T-helper 9 cell (primary cell): ENCODE measurements at regions not wholly inside any gene's neighbourhood (a gene's known extent, or its start where the extent isn't known, plus 50 kb on each side); places are given as distances from the start of the nearest gene placed in this dataset.
"Not testable (repeated sequence)": the region's sequence is repeated elsewhere in the genome, so short reads cannot be mapped to it uniquely, and the experiment has no call there.

Experiments
- DNase-seq: peaks from one replicate; pipeline ENCODE4 v3.0.0-alpha.2; 2020

DNA sequence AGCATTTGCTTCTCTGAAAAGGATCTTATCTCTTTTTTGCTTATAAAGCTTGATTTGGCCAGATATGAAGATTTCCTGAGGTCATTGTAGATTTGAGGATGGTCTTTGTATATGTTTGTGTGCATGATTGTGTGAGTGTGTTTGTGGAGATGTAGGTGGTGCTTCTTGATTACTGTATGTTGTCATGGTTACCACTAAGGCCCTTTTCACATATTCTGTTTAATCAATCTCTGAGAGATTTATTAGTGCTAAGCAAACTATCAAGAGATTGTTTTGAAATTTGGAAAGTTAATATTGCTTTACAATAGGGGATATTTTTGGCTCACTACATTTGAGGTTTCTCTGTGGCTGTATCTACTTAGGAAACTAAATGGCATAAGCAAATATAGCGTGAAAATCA is 191.7 kb downstream of the S1PR1 start:
- no peak for DNase-seq

DNA sequence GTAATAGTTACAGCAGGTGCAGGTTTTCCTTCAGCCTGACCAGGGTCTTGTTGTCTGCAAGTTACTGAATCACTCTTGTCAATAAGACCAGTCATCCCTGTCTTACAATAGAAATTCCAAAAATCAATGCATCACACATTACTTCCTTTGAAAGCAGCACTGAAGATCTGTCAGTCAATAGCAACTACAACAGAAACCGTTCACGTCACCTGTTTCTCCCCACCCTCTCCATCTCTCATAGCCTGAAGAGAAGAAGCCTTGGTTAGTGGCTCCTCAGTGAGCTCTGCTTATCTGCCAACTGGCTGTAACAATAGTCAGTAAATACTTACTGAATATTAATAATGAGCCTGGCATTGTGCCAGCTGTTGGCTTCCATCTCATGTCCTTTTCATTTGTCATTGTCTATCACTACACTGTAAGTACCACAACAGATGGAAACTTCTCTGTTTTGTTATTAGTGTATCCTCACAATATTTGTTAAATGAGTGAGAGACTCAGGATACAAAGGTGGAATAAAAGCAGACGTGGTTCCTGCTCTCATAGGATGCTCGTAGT is 195.2 kb downstream of the S1PR1 start:
- DNase-seq = no peak

DNA sequence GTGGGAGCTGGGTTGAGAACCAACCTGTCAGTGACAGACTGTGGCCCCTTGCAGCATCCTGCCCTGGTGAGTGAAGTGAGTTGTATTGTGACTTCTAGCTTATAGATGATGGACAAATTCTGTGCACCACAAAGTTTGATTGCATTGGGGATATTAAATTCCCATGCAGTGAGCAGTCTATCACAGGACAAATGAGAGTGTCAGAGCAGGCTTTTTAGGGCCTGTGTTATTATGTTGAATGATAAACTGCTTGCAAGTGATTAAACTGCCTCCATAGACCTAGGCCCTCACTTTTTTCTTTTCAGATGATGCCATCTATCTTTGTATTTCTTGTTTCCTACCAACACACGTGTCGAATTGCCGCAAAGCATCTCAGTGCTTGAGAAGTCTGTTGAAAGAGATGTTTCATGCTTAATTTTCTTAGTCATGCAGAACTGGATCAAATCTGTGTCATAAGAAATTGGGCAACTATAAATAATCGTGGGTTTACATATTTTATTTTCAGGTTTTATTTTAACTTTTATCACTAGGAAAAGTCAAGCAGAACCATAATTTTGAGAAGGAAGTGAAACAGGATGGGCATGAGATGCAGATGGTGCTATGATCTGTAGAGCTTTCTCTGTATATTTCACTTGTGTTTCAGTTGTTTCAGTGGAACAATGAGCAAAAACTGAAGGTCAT is 199.2 kb downstream of the S1PR1 start:
- DNase-seq = no peak

DNA sequence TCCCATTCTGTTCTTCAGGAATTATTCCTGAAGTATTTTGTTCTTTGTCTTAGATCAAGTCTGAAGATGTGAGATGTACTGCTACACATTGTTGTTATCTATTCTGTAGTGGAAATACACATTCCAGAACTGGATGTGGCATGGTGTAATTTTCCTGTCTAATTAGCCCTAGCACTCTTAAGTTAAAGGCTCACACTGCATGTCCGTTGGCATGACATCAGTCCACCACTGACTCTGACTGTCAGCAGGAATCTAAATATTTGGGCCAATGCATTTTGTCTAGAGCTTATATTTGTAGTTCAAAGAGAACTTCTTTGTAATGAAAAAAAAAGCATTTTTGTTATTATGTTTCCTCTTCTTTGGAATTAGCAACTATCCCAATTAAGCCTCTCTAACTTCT is 201.0 kb downstream of the S1PR1 start:
- no peak for DNase-seq

DNA sequence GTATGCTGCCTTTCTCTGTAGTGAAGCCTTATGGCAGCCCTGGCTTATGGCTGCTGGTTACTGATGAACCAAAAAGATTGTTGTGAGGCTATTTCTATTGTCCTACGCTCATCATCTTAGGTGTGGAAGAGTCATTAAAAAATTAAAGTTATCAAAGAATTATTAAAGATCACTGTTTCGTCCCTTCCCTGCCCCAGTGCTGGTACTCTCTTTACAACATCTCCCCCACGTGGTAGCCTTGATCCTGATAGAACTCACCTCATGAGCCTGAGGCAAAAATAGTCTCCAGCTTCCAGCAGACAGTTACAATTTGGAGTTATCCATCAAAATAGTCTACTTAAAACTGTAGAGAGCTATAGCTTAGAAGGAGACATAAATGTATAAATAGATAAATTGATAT is 201.5 kb downstream of the S1PR1 start:
- DNase-seq = no peak

DNA sequence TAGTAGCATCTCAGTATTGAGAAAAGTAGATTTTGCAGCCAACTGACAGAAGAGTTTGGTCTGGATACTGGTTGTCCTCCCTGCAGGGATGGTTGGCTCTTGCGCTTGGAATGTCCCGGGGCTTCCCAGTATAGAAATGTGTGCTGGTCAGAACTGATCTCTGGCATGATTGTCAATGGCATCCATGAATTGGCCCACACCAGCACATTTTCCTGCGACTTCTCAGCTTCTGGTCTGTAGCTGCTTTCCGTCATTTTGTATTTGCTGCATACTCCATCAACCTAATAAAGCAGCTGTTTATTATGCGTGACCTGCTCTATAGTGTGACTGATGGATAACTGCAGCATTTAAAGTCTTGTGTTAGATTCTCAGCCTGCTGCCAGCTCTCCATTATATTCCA is 203.7 kb downstream of the S1PR1 start:
- no peak for DNase-seq

DNA sequence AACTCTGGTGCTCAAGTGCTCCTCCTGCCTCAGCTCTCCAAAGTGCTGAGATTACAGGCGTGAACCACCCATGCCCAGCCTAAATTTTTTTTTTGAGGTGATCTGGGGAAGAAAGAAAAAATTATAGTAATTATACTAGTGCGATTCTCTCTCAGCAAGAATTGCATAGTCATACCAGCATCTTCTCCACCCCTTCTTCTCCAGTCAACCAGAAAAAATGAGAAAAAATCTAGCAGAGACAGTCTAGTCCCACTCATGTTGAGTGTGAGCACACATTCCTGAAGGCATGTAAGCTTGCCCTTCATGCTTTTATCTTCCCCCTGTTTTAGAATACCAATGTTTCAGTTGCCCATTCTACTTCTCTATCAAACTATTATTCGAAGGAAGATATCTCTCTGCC is 207.6 kb downstream of the S1PR1 start:
- no peak for DNase-seq

DNA sequence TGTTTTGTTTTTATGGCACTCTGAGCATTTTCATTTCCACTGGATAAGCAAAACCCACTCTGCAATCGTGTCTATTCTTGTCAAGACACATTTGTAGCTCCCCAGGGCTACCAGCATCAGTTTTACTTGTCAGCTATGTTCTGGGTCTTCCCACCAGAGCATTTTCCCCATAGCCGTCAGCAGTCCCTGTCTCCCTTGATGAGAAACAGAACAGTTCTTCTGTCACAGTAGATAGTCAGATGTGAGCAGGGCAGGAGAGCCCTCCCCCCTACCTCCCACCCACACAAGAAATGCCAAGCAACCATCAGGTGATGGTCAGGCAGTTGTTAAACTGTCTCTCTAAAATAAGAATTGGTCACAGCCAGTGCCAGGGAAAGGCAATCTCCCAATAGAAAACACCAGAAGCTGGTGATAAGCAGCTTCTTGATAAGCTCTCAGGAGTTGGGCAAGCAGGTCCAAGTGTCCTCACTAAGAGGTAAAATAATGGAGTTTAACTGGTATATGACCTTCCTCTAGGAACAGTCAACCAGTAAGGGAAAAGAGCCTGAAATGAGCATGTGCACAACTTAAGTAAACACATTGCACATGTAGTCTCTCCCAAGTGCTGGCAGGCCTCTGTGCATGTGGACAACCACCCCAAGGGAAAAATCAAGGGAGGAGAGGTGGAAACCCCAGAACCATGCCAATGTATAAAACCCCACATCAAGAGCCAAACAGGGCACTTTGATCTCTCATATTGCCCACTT is 208.2 kb downstream of the S1PR1 start:
- DNase-seq = no peak

DNA sequence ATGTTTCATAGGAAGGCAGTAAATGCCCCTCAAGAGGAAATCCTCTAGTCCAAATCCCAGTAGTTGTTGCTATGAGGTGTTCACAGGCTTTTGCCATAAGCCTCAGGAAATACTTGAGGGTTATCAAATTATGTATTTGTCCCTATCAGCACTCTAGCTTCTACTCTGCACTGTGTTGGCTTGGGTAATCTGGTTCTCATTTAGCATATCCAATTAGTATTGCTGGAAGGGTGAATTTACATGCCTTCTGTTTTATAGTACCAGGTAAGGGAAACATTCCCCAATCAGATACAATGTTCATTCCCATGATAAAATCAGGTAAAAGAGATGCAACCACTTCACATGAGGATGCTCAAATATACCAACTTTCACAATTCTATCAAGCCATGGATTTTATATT is 211.2 kb downstream of the S1PR1 start:
- no peak for DNase-seq

DNA sequence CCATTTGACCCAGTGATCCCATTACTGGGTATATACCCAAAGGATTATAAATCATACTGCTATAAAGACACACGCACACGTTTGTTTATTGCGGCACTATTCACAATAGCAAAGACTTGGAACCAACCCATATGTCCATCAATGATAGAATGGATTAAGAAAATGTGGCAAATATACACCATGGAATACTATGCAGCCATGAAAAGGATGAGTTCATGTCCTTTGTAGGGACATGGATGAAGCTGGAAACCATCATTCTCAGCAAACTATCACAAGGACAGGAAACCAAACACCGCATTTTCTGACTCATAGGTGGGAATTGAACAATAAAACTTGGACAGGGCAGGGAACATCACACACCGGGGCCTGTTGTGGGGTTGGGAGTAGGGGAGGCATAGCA is 213.9 kb downstream of the S1PR1 start:
- not testable (repeated sequence) for DNase-seq

DNA sequence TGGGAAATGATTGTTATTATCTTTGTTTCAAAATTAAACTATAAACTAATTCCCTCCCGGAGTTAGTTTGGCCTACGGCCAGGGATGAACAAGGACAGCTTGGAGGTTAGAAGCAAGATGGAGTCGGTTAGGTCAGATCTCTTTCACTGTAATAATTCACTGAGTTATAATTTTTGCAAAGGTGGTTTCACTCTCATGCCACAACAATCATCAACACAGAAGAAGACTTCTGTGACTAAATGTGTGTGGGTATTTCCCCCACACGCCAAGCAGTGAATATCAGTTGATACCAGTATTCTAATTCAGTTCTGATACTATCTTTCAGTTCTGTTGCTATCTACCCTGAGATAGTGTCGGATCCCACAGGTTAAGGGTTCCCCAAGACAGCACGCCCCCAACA is 215.1 kb downstream of the S1PR1 start:
- DNase-seq = no peak

DNA sequence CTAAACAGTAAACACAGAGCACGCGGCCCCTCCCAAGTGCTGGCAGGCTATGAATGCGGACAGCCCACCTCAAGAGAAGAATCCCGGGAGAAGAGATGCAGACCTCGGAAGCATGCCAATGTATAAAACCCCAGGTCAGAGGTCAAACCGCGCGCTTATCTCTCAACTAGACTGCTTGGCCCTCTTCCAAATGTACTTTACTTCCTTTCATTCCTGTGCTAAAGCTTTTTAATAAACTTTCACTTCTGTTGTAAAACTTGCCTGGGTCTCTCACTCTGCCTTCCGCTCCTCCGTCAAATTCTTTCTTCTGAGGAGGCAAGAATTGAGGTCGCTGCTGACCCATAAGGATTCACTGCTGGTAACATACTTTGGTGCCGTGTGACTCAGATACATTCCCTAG is 216.0 kb downstream of the S1PR1 start:
- DNase-seq = no peak

DNA sequence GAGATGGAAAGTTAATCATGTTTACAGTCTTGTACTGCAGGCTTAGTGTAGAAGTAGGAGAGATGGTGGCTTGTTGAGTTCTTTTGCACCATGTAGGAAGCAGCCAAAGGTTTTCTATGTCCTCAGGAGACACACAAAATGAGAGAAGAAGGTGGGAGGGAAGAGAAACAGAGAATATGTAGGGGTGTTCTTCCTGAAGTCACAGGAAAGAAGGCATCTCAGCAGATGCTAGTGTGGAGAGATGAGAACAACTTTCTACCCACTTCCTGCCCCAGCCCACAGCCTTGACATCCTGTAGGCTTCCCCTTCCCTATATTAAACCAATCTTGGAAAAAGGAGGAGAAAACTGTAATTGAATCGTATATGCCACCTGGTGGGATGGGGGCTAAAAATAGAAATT is 217.0 kb downstream of the S1PR1 start:
- no peak for DNase-seq

DNA sequence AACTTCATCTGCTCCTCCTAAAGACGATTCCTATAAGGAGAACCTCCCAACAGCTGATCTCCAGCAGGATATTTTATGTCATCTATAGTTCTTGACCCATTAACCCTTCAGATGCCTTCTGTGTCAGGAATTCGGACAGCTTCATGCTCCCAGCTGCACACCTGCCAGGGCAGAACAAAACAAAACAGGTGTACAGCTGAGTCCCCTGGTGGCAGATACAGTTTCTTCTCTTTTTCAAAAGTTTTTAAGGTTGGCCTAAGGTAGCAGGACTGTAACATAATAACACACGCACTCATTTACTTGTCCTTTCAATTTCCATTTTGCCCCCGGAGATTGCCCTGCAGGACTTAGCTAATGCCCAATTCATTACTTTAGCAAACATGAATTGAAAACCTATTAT is 218.3 kb downstream of the S1PR1 start:
- DNase-seq = no peak

DNA sequence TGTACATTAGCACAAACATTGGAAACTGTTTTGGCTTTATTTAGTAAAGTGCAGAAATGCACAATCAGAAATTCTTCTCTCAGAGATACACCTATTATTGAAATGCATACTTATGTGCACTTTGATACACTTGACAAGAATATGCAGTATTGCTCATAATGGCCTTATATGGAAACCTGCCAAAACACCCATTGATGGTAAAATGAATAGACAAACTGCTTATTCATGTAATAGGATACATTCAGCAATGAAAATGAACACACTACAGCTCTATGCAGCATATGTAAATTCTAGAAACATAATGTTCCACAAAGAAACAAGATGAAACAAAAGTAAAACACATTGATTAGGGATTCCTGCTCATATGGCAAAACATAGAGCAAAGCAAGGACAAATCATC is 223.9 kb downstream of the S1PR1 start:
- no peak for DNase-seq

DNA sequence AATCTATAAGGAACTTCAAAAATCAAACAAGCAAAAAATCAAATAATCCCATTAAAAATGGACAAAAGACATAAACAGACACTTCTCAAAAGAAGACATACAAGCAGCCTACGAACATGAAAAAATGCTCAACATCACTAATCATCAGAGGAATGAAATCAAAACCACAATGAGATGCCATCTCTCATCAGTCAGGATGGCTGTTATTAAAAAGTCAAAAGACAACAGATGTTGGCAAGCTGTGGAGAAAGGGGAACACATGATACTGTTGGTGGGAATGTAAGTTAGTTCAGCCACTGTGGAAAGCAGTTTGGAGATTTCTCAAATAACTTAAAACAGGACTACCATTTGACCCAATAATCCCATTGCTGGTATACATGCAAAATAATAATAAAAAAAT is 226.4 kb downstream of the S1PR1 start:
- no peak for DNase-seq

DNA sequence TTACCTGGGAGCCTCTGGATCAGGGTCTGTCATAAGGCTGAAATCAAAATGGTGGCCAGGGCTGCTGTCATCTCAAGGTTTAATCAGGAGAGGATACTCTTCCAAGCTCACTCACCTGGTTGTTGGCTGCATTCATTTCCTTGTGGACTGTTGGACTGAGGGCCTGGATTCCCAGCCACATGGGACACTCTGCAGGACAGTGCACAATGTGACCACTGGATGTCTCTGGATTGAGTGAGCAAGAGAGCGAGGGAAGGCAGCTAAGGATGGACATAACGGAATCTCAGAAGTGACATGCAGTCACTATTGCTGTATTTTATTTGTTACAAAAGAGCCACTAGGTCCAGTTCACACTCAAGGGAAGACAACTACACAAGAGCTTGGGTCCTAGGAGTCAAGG is 229.1 kb downstream of the S1PR1 start:
- no peak for DNase-seq

DNA sequence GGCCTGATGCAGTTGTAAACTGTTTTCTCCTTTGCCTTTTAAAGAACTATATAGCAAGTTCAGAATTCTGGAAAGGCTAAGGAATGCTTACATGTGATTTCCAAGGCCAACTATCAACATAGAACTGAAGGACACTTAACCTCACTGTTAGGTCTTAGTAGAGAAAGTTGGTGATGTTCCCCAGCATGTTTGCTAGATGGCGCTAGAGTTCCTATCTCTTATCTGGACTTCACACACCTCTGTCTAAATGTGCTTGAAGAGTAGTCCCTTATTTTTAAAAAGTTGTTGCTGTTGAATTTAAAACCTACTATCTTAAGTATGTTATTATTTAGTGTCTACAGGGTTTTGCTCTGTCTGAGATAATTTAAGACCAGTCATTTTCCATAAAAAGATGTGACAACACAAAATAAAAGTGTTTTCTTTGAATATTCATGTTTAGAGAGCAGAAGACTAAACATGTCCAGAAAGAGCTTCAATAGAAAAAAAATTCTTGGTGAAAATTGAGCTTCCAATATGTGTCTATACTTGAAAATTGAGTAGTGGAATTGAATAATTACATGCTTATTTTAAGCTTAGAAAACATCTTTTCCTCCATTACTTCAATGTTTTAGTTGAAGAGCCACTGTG is 237.3 kb downstream of the S1PR1 start:
- no peak for DNase-seq

DNA sequence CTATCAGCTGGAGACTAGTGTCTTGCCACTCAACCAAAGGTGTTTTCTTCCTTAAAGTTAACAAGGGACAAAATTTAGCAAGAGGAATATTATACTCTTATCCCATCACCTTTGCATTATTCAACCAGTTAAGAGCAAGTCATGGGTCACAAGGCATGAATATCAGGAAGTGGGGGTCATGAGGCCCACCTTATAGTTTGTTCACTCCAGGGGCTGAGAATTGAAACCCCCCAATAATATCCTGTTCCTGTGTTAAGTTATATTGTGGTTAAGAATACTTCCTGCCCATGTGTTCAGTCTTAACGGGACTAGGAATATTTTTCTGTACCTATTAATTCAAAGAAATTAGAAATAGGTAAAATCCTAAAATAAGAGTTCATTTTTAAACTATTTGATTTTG is 239.7 kb downstream of the S1PR1 start:
- no peak for DNase-seq

DNA sequence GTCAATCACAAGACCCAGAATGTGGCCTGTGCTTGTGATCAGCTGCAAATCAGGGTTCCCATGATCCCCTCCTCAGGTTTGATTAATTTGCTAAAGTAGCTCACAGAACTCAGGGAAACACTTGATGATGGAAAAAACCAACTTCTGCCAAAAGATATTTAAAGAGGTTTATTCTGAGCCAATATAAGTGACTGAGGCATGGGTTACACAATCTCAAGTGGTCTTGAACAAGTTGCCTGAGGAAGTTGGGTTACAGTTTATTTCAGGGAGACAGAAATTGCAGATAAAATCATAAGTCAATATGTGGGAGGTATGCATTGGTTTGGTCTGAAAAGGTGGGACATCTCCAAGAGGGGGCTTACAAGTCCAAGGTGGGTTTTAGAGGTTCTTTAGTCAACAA is 243.1 kb downstream of the S1PR1 start:
- no peak for DNase-seq

DNA sequence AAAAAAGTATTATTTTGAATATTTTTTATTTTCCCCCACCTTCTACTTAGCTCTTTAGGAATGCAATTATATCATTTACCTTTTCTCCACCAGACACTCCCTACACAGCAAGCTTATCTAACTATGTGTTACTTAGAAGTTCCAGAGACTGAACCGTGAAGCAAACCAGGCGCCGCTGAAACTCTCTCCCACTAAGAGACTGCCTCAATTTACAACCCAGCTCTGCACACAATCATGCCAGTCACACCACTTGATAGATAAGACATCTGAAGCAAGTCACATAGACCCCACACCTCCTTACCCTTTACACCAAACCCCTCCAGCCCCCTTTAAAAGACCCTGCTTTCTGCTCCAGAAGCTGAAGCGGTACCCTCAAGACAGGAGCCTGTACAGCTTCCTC is 245.5 kb downstream of the S1PR1 start:
- no peak for DNase-seq

DNA sequence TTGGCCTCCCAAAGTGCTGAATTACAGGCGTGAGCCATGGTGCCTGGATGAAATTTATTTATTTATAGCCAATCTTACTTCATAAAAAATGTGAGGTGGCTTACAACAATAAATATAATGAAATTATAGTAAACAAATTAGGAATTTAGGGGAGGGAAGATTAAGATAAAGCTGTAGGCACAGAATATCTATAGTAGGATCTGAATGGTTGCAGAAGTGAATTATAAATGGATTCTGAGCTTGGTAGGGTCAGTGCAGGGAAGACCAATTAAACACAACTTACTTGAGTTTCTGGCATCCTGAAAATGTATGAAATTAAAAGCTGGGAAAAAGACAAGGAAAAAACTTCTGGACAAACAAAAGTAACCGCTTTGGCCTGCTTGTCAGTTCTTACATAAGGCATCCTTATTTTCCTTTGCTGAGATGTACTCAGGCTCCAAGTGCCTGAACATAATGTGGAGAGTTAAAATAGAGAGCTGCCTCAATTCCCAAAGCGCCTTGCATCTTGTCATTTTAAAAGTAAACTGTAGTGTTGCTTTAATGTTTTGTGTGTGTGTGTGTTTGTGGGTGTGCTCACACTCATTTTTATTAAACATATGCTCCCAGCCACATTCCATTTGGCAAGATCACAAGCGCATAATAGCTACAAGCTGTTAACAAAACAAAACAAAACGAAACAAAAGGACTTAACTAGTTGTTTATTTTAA is 247.3 kb downstream of the S1PR1 start:
- no peak for DNase-seq

DNA sequence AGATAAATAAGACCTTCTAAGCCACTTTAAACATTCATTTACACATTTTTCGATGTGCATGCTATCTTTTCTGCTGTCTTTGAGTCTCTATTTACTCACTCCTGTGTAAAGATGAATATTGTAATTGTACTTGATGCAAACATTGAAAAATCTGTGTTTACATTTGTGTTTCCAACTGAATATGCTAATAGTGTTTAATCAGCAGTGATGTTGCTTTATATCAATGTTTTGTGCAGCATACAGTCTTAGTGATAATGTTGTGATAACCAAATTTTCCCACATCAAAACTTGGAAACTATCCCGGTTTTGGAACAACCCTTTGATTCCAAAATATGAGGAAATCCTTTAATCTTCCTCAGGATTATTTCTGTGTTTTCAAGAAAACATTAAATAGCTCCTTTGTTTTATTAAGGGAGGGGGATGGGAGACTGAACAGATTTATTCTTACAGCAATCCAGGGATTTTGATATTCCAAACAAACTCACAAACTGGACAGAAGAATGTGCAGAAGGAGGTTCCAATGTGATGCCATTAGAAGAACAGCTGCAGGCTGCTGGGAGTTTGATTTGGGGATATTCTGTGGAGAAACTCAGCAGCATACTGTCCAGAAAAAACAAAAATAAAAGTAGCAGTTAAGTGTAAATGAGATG is 248.0 kb downstream of the S1PR1 start:
- DNase-seq = no peak
